GM06990 (cell line): ENCODE measurements at regions not wholly inside any gene's neighbourhood (a gene's known extent, or its start where the extent isn't known, plus 50 kb on each side); places are given as distances from the start of the nearest gene placed in this dataset.

ENCODE experiments used
- DNase-seq: peaks from one replicate; pipeline ENCODE4 v3.0.0-alpha.2; 2011; ENCODE audit not compliant: insufficient read length; ENCODE audit errors: extremely low read depth
- H3K27me3 ChIP-seq: replicated peaks from 2 replicates; pipeline ENCODE4 v1.6.0; 2011; ENCODE audit warnings: low read length; ENCODE audit not compliant: control insufficient read depth, insufficient read depth
- H3K36me3 ChIP-seq: 2 replicates; pipeline ENCODE4 v1.5.1; 2011; ENCODE audit warnings: low read length; ENCODE audit not compliant: control insufficient read depth, insufficient read depth
- H3K4me3 ChIP-seq: replicated peaks from 2 replicates; pipeline ENCODE4 v1.5.1; 2011; ENCODE audit warnings: low read depth, mild to moderate bottlenecking, control low read depth, low read length
- CTCF ChIP-seq: IDR thresholded peaks from 2 replicates; pipeline ENCODE4 v1.5.1; 2011; ENCODE audit warnings: low read length, control low read depth, mild to moderate bottlenecking, inconsistent platforms; ENCODE audit not compliant: insufficient read depth, poor library complexity, severe bottlenecking

GRCh38 chr1:74818241-74818640, 85.3 kb downstream of the TYW3 start:
- Histone ChIP-seq H3K36me3 (no peaks in the 10 kb centered on the region), H3K4me3 (no peak overlapping the region), H3K27me3 (no peaks in the 10 kb centered on the region)
- no peak for DNase-seq
- TF ChIP-seq CTCF, result no peak

- no peak for TF ChIP-seq CTCF
Observed at GRCh38 chr1:74818661-74819456, 85.9 kb downstream of the TYW3 start.

GRCh38 chr1:74822851-74823401, 90.0 kb downstream of the TYW3 start:
- H3K4me3 ChIP-seq, result no peak overlapping the region
- DNase-seq, result no peak
- no peak for TF ChIP-seq CTCF
- H3K36me3 ChIP-seq, result no peaks in the 10 kb centered on the region
- no peaks in the 10 kb centered on the region for H3K27me3 ChIP-seq

More at GRCh38 chr1:74818661-74819456, 85.9 kb downstream of the TYW3 start:
- no peak for DNase-seq
- H3K4me3 ChIP-seq, result no peak overlapping the region
- H3K36me3 ChIP-seq, result no peaks in the 10 kb centered on the region
- no peaks in the 10 kb centered on the region for H3K27me3 ChIP-seq

- no peaks in the 10 kb centered on the region for H3K36me3 ChIP-seq
- DNase-seq, result no peak
- no peak for TF ChIP-seq CTCF
- H3K27me3 ChIP-seq, result no peaks in the 10 kb centered on the region
- no peak overlapping the region for H3K4me3 ChIP-seq
Observed at GRCh38 chr1:74824497-74825107, 91.7 kb downstream of the TYW3 start.

GRCh38 chr1:74830766-74831165, 97.8 kb downstream of the TYW3 start:
- no peak overlapping the region for H3K4me3 ChIP-seq
- no peaks in the 10 kb centered on the region; the same call in 1 of the 2 replicates for H3K27me3 ChIP-seq
- H3K36me3 ChIP-seq, result no peaks in the 10 kb centered on the region
- DNase-seq, result no peak
- TF ChIP-seq CTCF, result no peak
